CD4-positive, alpha-beta T cell treated with Interleukin-6 for 4 hours (primary cell): ENCODE measurements at regions not wholly inside any gene's neighbourhood (a gene's known extent, or its start where the extent isn't known, plus 50 kb on each side); places are given as distances from the start of the nearest gene placed in this dataset.
"Not testable (repeated sequence)": the region's sequence is repeated elsewhere in the genome, so short reads cannot be mapped to it uniquely, and the experiment has no call there.

ENCODE experiments used
- DNase-seq: peaks from one replicate; pipeline ENCODE4 v3.0.0-alpha.2; 2020; ENCODE audit warnings: mixed read lengths

- no peak for DNase-seq
Measured at GRCh38 chr16:59111280-59111679, 377.2 kb upstream of the GOT2 start.

- no peak for DNase-seq
Measured at GRCh38 chr16:59108374-59108773, 374.3 kb upstream of the GOT2 start.

GRCh38 chr16:59096682-59097081 lies 362.6 kb upstream of the GOT2 start:
- DNase-seq, result not testable (repeated sequence)

GRCh38 chr16:59090541-59090940 lies 356.4 kb upstream of the GOT2 start:
- no peak for DNase-seq

- no peak for DNase-seq
Measured at GRCh38 chr16:59088431-59088830, 354.3 kb upstream of the GOT2 start.

- DNase-seq, result no peak
Measured at GRCh38 chr16:59087641-59088040, 353.5 kb upstream of the GOT2 start.

GRCh38 chr16:59067205-59067604 lies 333.1 kb upstream of the GOT2 start:
- DNase-seq, result no peak

GRCh38 chr16:59060207-59060606 lies 326.1 kb upstream of the GOT2 start:
- no peak for DNase-seq

GRCh38 chr16:59058250-59058649 lies 324.1 kb upstream of the GOT2 start:
- no peak for DNase-seq

- no peak for DNase-seq
Measured at GRCh38 chr16:59053911-59054310, 319.8 kb upstream of the GOT2 start.

- no peak for DNase-seq
Measured at GRCh38 chr16:59052231-59052630, 318.1 kb upstream of the GOT2 start.

GRCh38 chr16:59048876-59049275 lies 314.8 kb upstream of the GOT2 start:
- DNase-seq, result no peak

- no peak for DNase-seq
Measured at GRCh38 chr16:59047114-59047513, 313.0 kb upstream of the GOT2 start.

- DNase-seq, result no peak
Measured at GRCh38 chr16:59046335-59046734, 312.2 kb upstream of the GOT2 start.

GRCh38 chr16:59045501-59045900 lies 311.4 kb upstream of the GOT2 start:
- DNase-seq, result no peak

- DNase-seq, result no peak
Measured at GRCh38 chr16:59044616-59045015, 310.5 kb upstream of the GOT2 start.

- no peak for DNase-seq
Measured at GRCh38 chr16:59042301-59042700, 308.2 kb upstream of the GOT2 start.

GRCh38 chr16:59039066-59039720 lies 305.1 kb upstream of the GOT2 start:
- no peak for DNase-seq

- no peak for DNase-seq
Measured at GRCh38 chr16:59030923-59031485, 296.9 kb upstream of the GOT2 start.

GRCh38 chr16:59021751-59022150 lies 287.6 kb upstream of the GOT2 start:
- DNase-seq, result no peak

GRCh38 chr16:59013930-59014329 lies 279.8 kb upstream of the GOT2 start:
- DNase-seq, result no peak

- no peak for DNase-seq
Measured at GRCh38 chr16:58999762-59000161, 265.6 kb upstream of the GOT2 start.

GRCh38 chr16:58992755-58993154 lies 258.6 kb upstream of the GOT2 start:
- not testable (repeated sequence) for DNase-seq

GRCh38 chr16:58983181-58983965 lies 249.3 kb upstream of the GOT2 start:
- not testable (repeated sequence) for DNase-seq
